Ammon's horn (tissue), 1 donor: ENCODE measurements at regions not wholly inside any gene's neighbourhood (a gene's known extent, or its start where the extent isn't known, plus 50 kb on each side); places are given as distances from the start of the nearest gene placed in this dataset.
"Not testable (repeated sequence)": the region's sequence is repeated elsewhere in the genome, so short reads cannot be mapped to it uniquely, and the experiment has no call there.

Experiments
- DNase-seq: peaks from one replicate; pipeline ENCODE4 v3.0.0-alpha.2; 2016; ENCODE audit warnings: low spot score

DNA sequence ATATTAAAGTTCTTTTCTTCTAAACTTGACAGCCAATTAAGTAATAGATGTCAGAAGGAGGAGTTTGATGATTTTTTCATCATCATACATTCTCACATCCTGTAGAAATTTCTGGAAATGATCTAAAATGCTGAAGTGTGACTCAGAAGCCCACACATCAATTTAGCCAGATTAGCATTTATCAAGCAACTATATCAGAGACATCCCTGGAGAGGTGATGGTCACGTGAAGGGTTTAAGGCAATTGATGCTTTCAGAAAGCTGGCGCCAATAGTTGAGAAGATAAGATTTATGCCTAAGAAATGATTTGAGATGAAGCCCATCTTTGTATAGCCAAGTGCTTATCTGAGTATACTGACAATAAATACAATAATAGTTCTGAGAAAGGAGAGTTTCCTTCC lies 162.9 kb upstream of the RORB start:
- DNase-seq: no peak

DNA sequence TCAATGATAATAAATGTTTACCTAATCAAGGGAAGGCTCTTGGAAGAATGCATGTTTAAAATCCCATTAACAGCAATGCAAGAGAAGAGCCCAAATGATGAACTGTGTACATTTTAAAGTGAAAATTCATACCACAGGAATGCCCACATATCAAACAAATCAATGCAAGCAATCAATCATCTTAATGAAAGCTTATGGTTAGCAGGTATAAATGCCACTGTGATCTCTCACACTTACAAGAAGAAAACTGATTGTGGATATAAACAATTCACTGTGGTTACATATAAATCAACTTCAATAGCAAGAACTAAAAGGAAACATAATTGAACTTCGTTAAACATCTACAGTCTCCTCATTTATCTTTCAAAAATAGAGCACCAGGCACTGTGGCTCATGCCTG lies 161.0 kb upstream of the RORB start:
- DNase-seq: no peak

DNA sequence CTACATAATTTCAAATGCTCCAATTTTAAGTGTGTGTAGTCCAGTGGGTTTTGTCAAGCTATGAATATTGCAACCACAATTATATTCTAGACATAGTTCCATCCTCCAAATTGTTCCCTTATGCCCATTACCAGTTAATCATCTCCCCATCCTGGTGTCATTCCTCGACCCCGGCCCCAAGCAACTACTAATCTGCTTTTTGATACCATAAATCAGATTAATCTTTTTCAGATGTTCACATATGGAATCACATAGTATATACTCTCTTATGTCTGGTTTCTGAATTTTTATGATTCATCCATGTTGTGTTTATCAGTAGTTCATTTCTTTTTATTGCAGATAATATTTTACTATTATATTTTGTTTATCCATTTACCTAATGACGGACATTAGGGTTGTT lies 148.4 kb upstream of the RORB start:
- DNase-seq: no peak

- no peak for DNase-seq
Measured at GRCh38 chr9:74355107-74355506, 142.0 kb upstream of the RORB start.

DNA sequence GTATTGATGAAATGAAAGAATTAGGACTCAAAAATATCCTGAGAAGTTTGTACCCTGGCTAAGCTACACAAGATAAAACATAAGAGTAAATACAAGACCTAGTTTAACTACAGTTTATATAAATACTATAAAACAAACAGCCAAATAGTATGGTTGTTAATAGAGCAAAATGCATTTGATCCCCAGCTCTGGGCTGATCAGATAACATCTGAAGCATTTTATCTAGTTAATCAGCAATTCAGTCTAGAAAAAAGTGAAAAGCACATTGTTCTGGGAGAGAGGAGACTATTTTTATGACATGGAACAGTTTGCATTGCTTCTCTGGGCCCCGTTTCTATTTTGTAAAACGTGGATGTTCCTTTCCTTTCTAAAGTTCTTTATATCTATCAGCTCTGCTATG lies 139.6 kb upstream of the RORB start:
- DNase-seq: no peak

GRCh38 chr9:74358959-74359358 lies 138.2 kb upstream of the RORB start:
- no peak for DNase-seq

- no peak for DNase-seq
Measured at GRCh38 chr9:74361508-74361907, 135.6 kb upstream of the RORB start.

GRCh38 chr9:74362423-74362822 lies 134.7 kb upstream of the RORB start:
- DNase-seq: no peak

- DNase-seq: no peak
Measured at GRCh38 chr9:74366111-74366510, 131.0 kb upstream of the RORB start.

DNA sequence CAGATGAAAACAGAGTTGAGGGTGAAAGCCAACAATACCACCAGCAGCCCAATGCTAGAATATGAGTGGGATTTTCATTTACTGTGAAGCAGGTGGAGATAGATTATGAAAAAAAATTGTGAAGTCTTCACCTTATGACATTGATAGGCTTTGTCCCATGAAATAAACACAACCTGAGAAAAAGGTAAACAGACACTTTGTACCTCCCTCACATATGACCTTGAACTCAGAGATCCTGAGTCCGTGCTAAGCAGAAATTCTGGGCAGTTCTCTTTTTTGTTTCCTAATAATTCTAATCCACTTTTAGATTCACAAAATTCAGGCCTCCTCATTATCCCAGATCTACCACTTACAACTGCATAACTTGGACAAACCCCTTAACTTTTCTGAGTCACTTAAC lies 127.3 kb upstream of the RORB start:
- no peak for DNase-seq

GRCh38 chr9:74373348-74373747 lies 123.8 kb upstream of the RORB start:
- DNase-seq: no peak

DNA sequence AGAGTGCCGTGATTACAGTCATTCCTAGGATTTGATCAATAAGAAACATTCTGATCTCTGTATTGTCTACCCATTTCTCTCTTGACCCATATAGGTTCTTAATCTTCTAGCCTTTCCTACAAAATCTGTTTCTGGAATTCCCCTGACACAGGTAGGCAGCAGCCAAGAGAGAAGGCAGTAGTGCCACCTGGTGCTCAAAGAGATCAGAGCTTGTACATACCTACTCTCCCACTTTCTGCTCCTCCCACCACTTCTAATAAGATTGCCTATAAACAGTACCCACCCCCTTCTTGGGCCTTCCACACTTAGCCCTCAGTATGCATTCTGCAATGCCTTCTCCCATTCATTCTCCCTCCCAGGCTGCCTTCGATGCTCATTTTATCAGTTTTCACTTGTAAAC lies 117.4 kb upstream of the RORB start:
- DNase-seq: peak; percentile 9

GRCh38 chr9:74391816-74392215 lies 105.3 kb upstream of the RORB start:
- no peak for DNase-seq

- no peak for DNase-seq
Measured at GRCh38 chr9:74403581-74403980, 93.6 kb upstream of the RORB start.

GRCh38 chr9:74404620-74405019 lies 92.5 kb upstream of the RORB start:
- DNase-seq: no peak

DNA sequence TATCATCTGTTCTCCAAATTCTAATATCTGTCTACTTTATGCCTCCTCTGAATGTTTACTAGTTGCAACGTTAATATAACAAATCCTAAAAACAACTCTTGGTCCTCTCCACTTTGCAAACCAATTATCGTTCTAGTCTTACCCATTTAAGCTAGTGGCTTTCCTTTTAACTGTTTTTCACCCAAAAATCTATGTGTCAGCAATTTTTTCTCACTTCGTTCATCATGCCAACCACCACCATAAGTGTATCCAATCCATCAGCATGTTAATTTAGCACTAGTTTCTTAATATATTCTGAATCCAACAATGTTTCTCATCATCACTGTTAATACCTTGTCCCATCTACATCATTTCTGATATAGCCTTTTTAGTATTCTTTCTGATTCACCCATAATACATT lies 90.0 kb upstream of the RORB start:
- no peak for DNase-seq

DNA sequence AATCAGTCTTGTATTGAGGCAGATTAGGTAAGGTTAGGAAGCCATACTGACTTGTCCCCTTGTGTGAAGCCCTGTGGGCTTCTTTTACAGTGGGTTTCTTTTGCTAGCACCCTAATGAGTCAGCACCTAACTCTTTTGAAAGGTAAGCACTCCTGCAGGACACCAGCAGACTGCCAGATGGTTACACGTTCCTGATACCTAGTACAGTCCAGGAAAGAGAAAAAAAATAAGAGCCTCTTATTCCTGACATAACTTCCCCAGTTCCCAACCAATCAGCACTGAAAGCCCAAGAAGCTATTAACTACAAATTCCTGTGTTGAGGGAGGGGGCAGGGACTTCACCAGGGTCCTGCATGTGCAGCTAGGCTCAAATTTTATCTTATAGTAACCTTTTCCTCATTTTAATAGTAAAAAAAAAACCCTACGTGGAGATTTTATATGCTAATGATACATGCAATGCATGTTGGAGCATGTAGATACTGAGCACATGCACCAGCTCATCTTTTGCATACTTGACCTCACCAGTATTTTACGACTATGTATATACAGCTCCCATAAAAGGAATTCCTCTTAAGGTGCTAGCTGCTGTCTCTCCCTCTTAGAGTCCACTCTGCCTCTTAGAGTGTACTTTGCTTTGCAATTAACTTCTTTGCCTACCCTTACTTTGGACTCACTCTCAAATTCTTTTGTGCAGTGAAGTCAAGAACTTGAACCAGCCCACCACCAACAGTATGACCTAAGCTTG lies 84.7 kb upstream of the RORB start:
- no peak for DNase-seq

GRCh38 chr9:74413876-74414275 lies 83.3 kb upstream of the RORB start:
- no peak for DNase-seq

GRCh38 chr9:74414325-74414724 lies 82.8 kb upstream of the RORB start:
- DNase-seq: no peak

DNA sequence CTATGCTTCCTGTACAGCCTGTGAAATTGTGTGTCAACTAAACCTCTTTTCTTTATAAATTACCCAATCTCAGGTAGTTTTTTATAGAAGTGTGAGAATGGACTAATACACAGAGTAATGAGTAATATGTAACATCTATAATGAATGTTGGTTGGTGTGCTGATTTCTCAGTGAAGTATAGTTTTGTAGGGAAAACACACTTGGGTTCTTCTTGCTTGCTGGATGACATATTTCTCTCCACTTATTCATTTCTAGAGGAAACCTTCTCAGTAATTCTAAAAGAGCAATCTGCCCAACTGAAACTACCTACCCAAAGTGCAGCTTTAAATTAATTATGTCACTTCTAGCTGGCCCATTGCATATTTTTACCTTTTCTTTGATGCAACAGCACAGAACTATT lies 81.1 kb upstream of the RORB start:
- DNase-seq: no peak

DNA sequence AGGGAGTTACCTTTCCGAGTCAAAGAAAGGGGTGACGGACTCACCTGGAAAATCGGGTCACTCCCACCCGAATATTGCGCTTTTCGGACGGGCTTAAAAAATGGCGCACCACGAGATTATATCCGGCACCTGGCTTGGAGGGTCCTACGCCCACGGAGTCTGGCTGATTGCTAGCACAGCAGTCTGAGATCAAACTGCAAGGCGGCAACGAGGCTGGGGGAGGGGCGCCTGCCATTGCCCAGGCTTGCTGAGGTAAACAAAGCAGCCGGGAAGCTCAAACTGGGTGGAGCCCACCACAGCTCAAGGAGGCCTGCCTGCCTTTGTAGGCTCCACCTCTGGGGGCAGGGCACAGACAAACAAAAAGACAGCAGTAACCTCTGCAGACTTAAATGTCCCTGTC lies 72.6 kb upstream of the RORB start:
- not testable (repeated sequence) for DNase-seq

- no peak for DNase-seq
Measured at GRCh38 chr9:74431467-74431866, 65.7 kb upstream of the RORB start.

GRCh38 chr9:74443036-74443750 lies 53.9 kb upstream of the RORB start:
- no peak for DNase-seq

DNA sequence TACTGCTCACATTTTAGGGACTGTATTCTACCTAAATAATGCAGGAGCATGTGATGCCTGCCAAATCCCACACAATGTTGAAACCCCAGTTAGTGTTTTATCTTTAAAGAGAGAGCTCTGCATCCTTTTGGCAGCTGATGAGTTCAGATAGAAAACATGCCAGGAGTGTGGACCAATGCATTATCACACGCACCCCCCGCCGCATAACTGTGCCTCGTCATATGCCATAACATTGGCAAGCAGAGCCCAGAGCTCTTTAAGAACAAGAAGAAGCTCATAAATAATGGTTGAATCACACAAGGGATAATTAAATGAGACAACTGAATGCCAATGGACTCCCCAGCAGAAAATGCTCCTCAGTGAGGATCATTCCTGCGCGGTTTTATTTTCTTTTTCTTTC lies 52.8 kb upstream of the RORB start:
- DNase-seq: no peak
